ENCODE measurements at regions not wholly inside any gene's neighbourhood (a gene's known extent, or its start where the extent isn't known, plus 50 kb on each side); places are given as distances from the start of the nearest gene placed in this dataset.

DNA sequence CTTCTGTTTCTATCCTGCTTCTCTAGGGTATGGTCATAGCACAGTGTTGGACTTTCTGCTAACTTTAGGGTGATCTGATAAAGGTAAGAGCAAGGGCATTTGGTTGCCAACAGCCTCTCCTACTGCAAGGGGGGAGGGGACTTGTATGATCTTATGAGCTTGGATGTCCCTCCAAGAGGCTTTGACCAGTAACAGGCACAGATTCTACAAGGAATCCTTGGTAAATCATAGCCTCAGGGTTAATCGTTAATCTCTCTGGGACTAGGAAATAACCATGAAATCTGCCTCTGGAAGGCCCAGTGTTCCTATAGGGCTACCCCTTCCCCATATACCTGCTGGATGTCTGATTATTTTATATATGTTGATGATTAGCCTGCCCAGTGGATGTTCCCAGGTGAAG is 134.8 kb upstream of the TNFSF4 start:
- in situ Hi-C loops (cut with MboI; ENCODE audit: low sequenced_read_pairs) = no loop called here
- Histone ChIP-seq H2BK20ac (ENCODE audit: low read depth, low read length) (no peak overlapping the region), H3K4me1 (ENCODE audit: control insufficient read depth, insufficient read depth, low read length) (no peaks in the 10 kb centered on the region; the same call in 1 of the 2 replicates), H2AK9ac (replicated peaks; ENCODE audit: low read depth, low read length, poor library complexity) (no peak overlapping the region), H3K14ac (replicated peaks; ENCODE audit: low read depth, low read length) (no peak overlapping the region), H4K20me1 (ENCODE audit: insufficient read depth, low read length) (no peaks in the 10 kb centered on the region), H3K27me3 (ENCODE audit: control insufficient read depth, insufficient read depth, low read length) (no peaks in the 10 kb centered on the region), H4K91ac (ENCODE audit: insufficient read depth, low read depth, low read length) (no peak overlapping the region), H3K27ac (ENCODE audit: insufficient read depth, low read length) (no peak overlapping the region), H3K36me3 (ENCODE audit: control insufficient read depth, insufficient read depth, low read length) (no peaks in the 10 kb centered on the region), H4K8ac (ENCODE audit: low read depth in 2 of 2, low read length in 2 of 2) (no peak overlapping the region), H3K18ac (ENCODE audit: low read depth, low read length) (no peak overlapping the region), H3K4me2 (ENCODE audit: low read depth, low read length) (no peak overlapping the region), H4K5ac (ENCODE audit: low read depth, low read length) (no peak overlapping the region), H2BK15ac (ENCODE audit: low read depth, low read length) (no peak overlapping the region), H3K79me1 (ENCODE audit: low read depth in 1 of 2, low read length in 2 of 2) (no peaks in the 10 kb centered on the region), H3K56ac (ENCODE audit: extremely low read depth, insufficient read depth, low read length) (no peak overlapping the region), H3K4ac (ENCODE audit: low read depth, low read length) (no peak overlapping the region), H3K9ac (ENCODE audit: low read depth, low read length) (no peak overlapping the region), H3K9me3 (ENCODE audit: control insufficient read depth, insufficient read depth, low read length) (no peaks in the 10 kb centered on the region), H2BK120ac (ENCODE audit: low read depth, low read length) (no peak overlapping the region), H2BK5ac (ENCODE audit: low read depth, low read length, poor library complexity, severe bottlenecking) (no peak overlapping the region), H2AFZ (replicated peaks; ENCODE audit: low read length, poor library complexity) (no peak overlapping the region), H2AK5ac (ENCODE audit: low read depth, low read length) (no peak overlapping the region), H3K9me1 (ENCODE audit: insufficient read depth, low read length) (no peaks in the 10 kb centered on the region), H3K4me3 (ENCODE audit: insufficient read depth, low read depth, low read length) (no peak overlapping the region), H3K23ac (ENCODE audit: low read depth, low read length) (no peak overlapping the region)
- intact Hi-C loops (cut with micrococcal nuclease) = no loop called here
- BruUV-seq (replicated peaks) = no TSS peak
- no CpG with 5 or more reads among the region's 1 CpG for WGBS, 2 experiments (ENCODE audit: extremely low coverage in 2 of 2, insufficient read length in 1 of 2)
- CTCF ChIA-PET = no interaction called here
- TF ChIP-seq MAFK (IDR thresholded peaks at IDR 0.05; ENCODE audit: low read depth, low read length) (no peak), RFX5 (IDR thresholded peaks at IDR 0.05; ENCODE audit: low read depth, low read length) (no peak), BHLHE40 (IDR thresholded peaks at IDR 0.05; ENCODE audit: low read depth, low read length) (no peak), RCOR1 (IDR thresholded peaks at IDR 0.05; ENCODE audit: insufficient replicate concordance, low read length) (no peak), NFE2L2 (IDR thresholded peaks at IDR 0.05; ENCODE audit: low read depth, low read length) (no peak), ELK1 (IDR thresholded peaks at IDR 0.05; ENCODE audit: borderline replicate concordance, low read depth, low read length) (no peak), CHD1 (IDR thresholded peaks at IDR 0.05; ENCODE audit: low read depth, low read length) (no peak)
- POLR2A ChIA-PET (ENCODE audit: unreplicated experiment) = no interaction called here
- ATAC-seq (ENCODE audit: low read depth) = no peak
- DNase-seq = no peak
- dilution Hi-C loops (cut with HindIII; ENCODE audit: low sequenced_read_pairs, unreplicated experiment) = no loop called here

Data from IMR-90 (cell line).